ENCODE measurements at regions not wholly inside any gene's neighbourhood (a gene's known extent, or its start where the extent isn't known, plus 50 kb on each side); places are given as distances from the start of the nearest gene placed in this dataset.

- peaks cover 11% of the 10 kb centered on the region for H3K27me3 Mint-ChIP-seq
- no peak overlapping the region for H3K4me3 Mint-ChIP-seq
- H3K4me1 Mint-ChIP-seq: peaks cover under 1% of the 10 kb centered on the region
- no peak for DNase-seq
- intact Hi-C loops (cut with micrococcal nuclease): loop anchor here (10.0 kb wide), 1 partner anchor 894 kb away; no protein-coding TSS in a partner anchor
- H3K36me3 Mint-ChIP-seq (ENCODE audit: low read depth): no peaks in the 10 kb centered on the region
- no peak overlapping the region for H3K27ac Mint-ChIP-seq
- no peaks in the 10 kb centered on the region for H3K9me3 Mint-ChIP-seq
These were observed 149.1 kb downstream of the TM9SF2 start for GRCh38 chr13:99650410-99650809.

DNA sequence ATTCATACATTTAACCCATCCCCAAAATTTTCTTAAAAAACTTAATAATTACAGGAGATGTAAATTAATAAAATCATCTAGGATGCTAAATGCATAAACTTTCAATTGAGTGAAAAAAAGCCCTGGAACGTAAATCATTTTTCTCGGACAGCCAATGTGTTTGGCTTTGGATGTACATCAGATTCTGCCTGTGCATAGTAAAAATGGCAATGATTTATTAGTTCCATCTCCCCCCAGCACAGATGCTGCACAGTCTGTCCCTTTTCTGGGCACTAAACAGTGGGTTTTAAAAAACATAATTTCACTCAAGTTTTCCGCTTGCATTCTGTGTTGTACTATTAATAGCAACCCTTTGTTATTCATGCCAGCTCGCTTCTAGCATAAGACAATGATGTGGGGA lies 147.7 kb downstream of the TM9SF2 start:
- DNase-seq: no peak
- Mint-ChIP-seq H3K9me3 (no peaks in the 10 kb centered on the region), H3K36me3 (ENCODE audit: low read depth) (no peaks in the 10 kb centered on the region), H3K4me1 (no peaks in the 10 kb centered on the region), H3K4me3 (no peak overlapping the region), H3K27me3 (peaks cover 11% of the 10 kb centered on the region), H3K27ac (no peak overlapping the region)
- intact Hi-C loops (cut with micrococcal nuclease): no loop called here

GRCh38 chr13:99648066-99648665 lies 146.9 kb downstream of the TM9SF2 start:
- Mint-ChIP-seq H3K4me3 (no peak overlapping the region), H3K27me3 (peaks cover 11% of the 10 kb centered on the region), H3K27ac (no peak overlapping the region), H3K9me3 (no peaks in the 10 kb centered on the region), H3K36me3 (ENCODE audit: low read depth) (no peaks in the 10 kb centered on the region), H3K4me1 (no peaks in the 10 kb centered on the region)
- no peak for DNase-seq
- intact Hi-C loops (cut with micrococcal nuclease): no loop called here

DNA sequence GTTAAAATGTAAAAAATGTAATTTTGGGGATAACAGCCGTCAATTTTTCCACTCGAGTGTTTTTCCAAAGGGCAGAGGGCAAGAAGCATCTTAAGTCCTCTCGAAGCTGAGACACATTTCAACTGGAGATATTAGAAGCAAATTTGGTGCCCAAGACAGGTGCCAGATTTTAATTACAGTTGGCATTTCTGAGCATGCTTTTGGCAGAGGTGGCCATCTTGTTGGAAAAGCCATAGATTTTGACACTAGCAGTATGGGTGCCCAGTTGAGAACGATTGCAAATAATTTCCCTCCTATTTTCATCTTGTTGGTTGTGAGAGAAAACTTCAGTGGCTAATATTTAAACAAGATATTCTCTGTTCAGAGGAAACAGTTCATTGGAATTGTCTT lies 146.3 kb downstream of the TM9SF2 start:
- Mint-ChIP-seq H3K9me3 (no peaks in the 10 kb centered on the region), H3K27me3 (peaks cover 6% of the 10 kb centered on the region), H3K4me3 (no peak overlapping the region), H3K36me3 (ENCODE audit: low read depth) (no peaks in the 10 kb centered on the region), H3K4me1 (no peaks in the 10 kb centered on the region), H3K27ac (no peak overlapping the region)
- no peak for DNase-seq
- intact Hi-C loops (cut with micrococcal nuclease): no loop called here

DNA sequence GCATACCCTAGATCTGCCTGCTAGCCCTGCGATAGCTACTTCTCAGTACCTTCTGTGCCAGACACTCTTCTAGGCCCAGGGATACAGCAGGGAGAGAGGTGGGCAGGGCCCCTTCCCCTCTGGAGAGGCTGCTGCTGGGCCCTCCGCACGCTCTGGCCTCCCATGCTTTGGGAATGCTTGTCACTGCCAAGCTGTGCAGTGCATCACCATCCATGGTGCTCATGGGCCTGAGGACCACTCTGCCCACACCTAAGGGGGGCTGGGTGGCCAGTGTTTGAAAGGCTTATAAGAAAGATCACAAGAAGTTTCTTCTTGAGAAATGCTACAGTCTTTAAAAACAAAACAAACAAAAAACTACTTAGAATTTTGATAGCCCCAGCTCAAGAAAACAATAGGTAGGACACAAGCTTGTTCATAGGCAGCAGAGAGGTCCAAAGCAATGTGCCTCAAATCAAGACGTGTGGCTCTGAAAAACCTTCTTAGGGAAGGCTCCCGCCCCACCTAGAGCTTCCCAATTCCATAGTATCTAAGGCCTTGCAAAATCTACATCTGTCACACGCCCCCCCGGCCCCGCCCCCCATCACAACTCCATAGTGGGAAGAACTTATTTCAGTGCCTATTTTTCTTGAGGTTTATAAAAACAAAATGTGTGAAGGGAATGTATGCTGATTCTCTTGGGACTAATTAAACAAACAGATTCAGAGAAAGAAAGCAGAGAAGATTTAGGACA lies 145.8 kb downstream of the TM9SF2 start:
- Mint-ChIP-seq H3K4me3 (no peak overlapping the region), H3K36me3 (ENCODE audit: low read depth) (no peaks in the 10 kb centered on the region), H3K4me1 (no peaks in the 10 kb centered on the region), H3K27ac (no peak overlapping the region), H3K9me3 (no peaks in the 10 kb centered on the region), H3K27me3 (peaks cover 6% of the 10 kb centered on the region)
- intact Hi-C loops (cut with micrococcal nuclease): no loop called here
- no peak for DNase-seq

DNA sequence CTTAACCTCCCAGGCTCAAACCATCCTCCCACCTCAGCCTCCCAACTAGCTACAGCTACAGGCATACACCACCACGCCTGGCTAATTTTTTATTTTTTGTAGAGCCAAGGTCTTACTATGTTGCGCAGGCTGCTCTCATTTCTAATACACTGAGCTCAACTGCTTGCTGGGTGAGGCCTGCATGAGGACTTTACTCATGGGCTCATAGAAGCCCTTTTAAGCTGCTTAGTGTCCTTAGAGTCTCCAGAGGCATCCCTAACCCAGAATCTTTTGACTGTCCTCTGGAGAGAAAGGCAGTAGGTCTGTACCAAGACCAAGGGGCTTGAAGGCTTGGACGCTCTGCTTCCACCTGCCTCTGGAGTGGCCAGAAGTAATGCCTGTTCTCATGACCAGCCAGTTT lies 141.6 kb downstream of the TM9SF2 start:
- Mint-ChIP-seq H3K27ac (no peak overlapping the region), H3K4me3 (no peak overlapping the region), H3K9me3 (no peaks in the 10 kb centered on the region), H3K36me3 (ENCODE audit: low read depth) (no peaks in the 10 kb centered on the region), H3K27me3 (peaks cover 4% of the 10 kb centered on the region), H3K4me1 (no peaks in the 10 kb centered on the region)
- no peak for DNase-seq
- intact Hi-C loops (cut with micrococcal nuclease): no loop called here

- Mint-ChIP-seq H3K27me3 (peaks cover 4% of the 10 kb centered on the region), H3K9me3 (no peaks in the 10 kb centered on the region), H3K4me3 (no peak overlapping the region), H3K27ac (no peak overlapping the region), H3K4me1 (no peaks in the 10 kb centered on the region), H3K36me3 (ENCODE audit: low read depth) (no peaks in the 10 kb centered on the region)
- DNase-seq: no peak
- intact Hi-C loops (cut with micrococcal nuclease): no loop called here
These were observed 140.7 kb downstream of the TM9SF2 start for GRCh38 chr13:99642006-99642405.

DNA sequence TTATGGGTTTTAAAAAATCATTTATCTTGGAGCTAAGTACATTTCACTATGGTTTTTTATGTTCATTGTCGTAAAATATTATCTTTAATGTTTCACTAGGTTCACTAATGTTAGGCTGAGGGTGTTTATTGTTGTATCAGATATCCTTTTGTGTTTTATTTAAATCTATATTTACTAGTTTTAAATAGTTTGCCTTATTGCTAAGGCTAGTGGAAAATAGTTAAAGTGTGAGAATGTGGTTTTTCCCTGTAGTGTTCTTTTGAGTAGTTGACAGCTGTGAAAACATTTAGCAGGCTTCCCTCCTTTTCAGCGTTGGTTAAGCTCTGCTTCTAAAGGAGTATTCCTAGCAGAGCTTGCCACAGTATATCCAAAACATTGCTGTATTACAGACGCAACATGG lies 139.0 kb downstream of the TM9SF2 start:
- Mint-ChIP-seq H3K27me3 (peaks cover 2% of the 10 kb centered on the region), H3K4me1 (no peaks in the 10 kb centered on the region), H3K9me3 (no peaks in the 10 kb centered on the region), H3K4me3 (no peak overlapping the region), H3K27ac (no peak overlapping the region), H3K36me3 (ENCODE audit: low read depth) (no peaks in the 10 kb centered on the region)
- intact Hi-C loops (cut with micrococcal nuclease): no loop called here
- DNase-seq: no peak

GRCh38 chr13:99639126-99639525 lies 137.9 kb downstream of the TM9SF2 start:
- Mint-ChIP-seq H3K36me3 (ENCODE audit: low read depth) (no peaks in the 10 kb centered on the region), H3K4me3 (no peak overlapping the region), H3K9me3 (no peaks in the 10 kb centered on the region), H3K27me3 (peaks cover 4% of the 10 kb centered on the region), H3K27ac (no peak overlapping the region), H3K4me1 (no peaks in the 10 kb centered on the region)
- DNase-seq: no peak
- intact Hi-C loops (cut with micrococcal nuclease): no loop called here

DNA sequence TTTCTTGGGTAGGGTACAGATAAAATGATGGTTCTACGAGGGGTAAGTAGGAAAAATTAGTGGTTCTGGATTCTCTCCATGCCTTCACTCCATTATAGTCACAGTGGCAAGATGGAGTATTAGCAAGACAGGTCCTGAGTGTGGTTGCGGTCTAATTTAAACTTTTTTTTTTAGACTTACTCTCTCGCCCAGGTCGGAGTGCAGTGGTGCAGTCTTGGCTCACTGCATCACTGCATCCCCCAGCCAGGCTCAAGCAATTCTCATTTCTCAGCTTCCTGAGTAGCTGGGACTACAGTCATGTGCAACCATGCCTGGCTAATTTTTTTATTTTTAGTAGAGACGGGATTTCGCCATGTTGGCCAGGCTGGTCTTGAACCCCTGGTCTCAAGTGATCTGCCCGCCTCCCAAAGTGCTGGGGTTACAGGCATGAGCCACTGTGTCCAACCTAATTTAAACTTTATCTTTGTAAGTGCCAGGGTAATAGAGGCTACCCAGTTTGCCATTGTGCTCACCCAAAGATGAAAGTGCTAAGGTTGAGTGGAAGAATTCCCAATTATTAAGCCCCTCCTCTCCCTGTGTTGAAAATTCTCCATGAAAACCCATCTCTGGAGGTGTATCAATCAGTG lies 135.6 kb downstream of the TM9SF2 start:
- Mint-ChIP-seq H3K36me3 (ENCODE audit: low read depth) (no peaks in the 10 kb centered on the region), H3K27ac (no peak overlapping the region), H3K4me1 (no peaks in the 10 kb centered on the region), H3K9me3 (no peaks in the 10 kb centered on the region), H3K4me3 (no peak overlapping the region), H3K27me3 (peaks cover 4% of the 10 kb centered on the region)
- intact Hi-C loops (cut with micrococcal nuclease): no loop called here
- DNase-seq: no peak

GRCh38 chr13:99636306-99636705 lies 135.0 kb downstream of the TM9SF2 start:
- intact Hi-C loops (cut with micrococcal nuclease): no loop called here
- Mint-ChIP-seq H3K9me3 (no peaks in the 10 kb centered on the region), H3K36me3 (ENCODE audit: low read depth) (no peaks in the 10 kb centered on the region), H3K4me1 (no peaks in the 10 kb centered on the region), H3K27ac (no peak overlapping the region), H3K4me3 (no peak overlapping the region), H3K27me3 (peaks cover 4% of the 10 kb centered on the region)
- DNase-seq: no peak

DNA sequence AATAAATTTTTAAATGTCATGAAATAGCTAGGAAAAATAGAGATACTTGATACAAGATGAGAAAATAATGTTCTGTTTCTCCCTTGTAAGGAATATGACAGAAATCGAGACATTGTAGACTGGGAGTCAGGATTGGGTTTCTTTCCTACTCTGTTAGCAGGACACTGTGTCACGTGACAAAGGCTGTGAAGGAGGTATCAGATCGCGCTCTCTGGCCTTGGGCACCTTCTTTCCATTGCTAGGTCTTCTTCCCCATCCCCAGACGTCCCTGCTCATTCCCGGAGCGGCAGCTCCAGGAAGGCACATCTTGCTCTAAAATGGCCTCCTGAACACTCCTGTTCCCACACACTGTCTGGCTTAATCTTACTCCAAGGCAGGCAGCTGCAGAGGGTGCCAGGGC lies 133.4 kb downstream of the TM9SF2 start:
- H3K27me3 Mint-ChIP-seq: peaks cover 6% of the 10 kb centered on the region
- intact Hi-C loops (cut with micrococcal nuclease): no loop called here
- no peak for DNase-seq
- no peaks in the 10 kb centered on the region for H3K4me1 Mint-ChIP-seq
- no peaks in the 10 kb centered on the region for H3K36me3 Mint-ChIP-seq (ENCODE audit: low read depth)
- H3K27ac Mint-ChIP-seq: no peak overlapping the region
- no peaks in the 10 kb centered on the region for H3K9me3 Mint-ChIP-seq
- no peak overlapping the region for H3K4me3 Mint-ChIP-seq

DNA sequence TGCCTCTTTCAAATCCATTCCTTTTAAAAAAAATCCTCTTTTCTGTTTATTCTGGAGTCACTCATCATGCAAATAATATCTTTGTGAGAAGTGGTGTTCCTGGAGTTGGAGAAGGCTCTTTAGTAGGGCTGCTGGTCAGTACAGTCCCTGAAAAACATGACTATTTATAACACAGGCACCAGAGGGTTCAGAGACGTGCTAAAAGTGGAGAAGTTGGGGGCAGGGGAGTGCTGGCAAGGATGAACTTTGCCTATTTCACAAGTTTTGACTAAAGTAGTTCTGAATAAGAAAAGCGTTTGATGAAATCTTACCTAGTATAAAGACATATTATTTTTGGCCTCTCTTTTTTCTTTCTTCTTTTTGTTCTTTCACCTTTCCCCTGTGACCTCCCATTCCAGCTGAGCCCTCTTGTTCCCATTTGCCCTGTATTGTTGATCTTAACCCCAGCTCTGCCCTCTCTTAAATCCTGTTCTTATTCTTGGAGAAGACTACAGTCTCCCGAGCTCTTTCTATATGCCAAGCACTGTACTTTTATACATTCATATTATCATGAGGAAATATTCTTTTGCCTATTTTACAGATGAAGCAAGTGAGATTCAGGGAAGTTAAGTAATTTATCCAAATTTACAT lies 129.1 kb downstream of the TM9SF2 start:
- intact Hi-C loops (cut with micrococcal nuclease): no loop called here
- no peaks in the 10 kb centered on the region for H3K9me3 Mint-ChIP-seq
- no peaks in the 10 kb centered on the region for H3K4me1 Mint-ChIP-seq
- H3K36me3 Mint-ChIP-seq (ENCODE audit: low read depth): no peaks in the 10 kb centered on the region
- H3K27me3 Mint-ChIP-seq: peaks cover 6% of the 10 kb centered on the region
- no peak overlapping the region for H3K27ac Mint-ChIP-seq
- no peak overlapping the region for H3K4me3 Mint-ChIP-seq
- DNase-seq: no peak

DNA sequence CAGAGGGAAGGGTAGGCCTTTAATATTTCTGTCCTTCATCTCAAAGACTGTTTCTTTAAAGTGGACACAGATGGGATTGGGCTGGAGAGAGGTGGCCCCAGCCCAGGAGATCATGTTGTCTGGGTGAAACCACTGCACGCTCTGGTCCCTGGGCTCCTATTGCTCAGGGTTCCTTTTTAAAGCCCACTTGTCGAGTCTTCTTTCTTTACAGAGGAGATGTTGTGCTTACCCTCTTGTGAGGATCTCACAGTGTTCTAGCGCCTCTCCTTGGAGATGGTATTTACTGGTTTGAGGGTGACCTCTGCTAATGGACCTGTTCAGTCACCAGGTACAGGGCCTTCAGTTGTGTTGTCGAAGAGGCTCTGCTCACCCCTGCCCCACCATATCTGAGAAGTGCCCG lies 128.4 kb downstream of the TM9SF2 start:
- DNase-seq: no peak
- Mint-ChIP-seq H3K36me3 (ENCODE audit: low read depth) (no peaks in the 10 kb centered on the region), H3K9me3 (no peaks in the 10 kb centered on the region), H3K27me3 (peaks cover 3% of the 10 kb centered on the region), H3K4me3 (no peak overlapping the region), H3K4me1 (no peaks in the 10 kb centered on the region), H3K27ac (no peak overlapping the region)
- intact Hi-C loops (cut with micrococcal nuclease): no loop called here

Data from activated CD4-positive, alpha-beta T cell treated with anti-CD3 and anti-CD28 coated beads, Interleukin-2, amount 10 ng/mL, durations not matched to agents 24 days and 14 days (primary cell).